Caco-2 (cell line): ENCODE measurements at regions not wholly inside any gene's neighbourhood (a gene's known extent, or its start where the extent isn't known, plus 50 kb on each side); places are given as distances from the start of the nearest gene placed in this dataset.

Source experiments
- BruUV-seq: library from RNA; stranded (reverse); fragments of 400-500 nt; replicated peaks from 2 replicates; lab custom pipeline; 2021; lab: Mats Ljungman, UMichigan
- CTCF ChIA-PET: fragments of 300-600 bp; sonication (Branson Sonifier 250); formaldehyde crosslinking; loops from one replicate; lab custom pipeline; 2022; ENCODE audit warnings: antibody characterized with exemption; lab: Charles Lee
- POLR2A ChIA-PET: fragments of 300-600 bp; sonication (Branson Sonifier 250); formaldehyde crosslinking; loops from one replicate; lab custom pipeline; 2022; ENCODE audit warnings: antibody characterized with exemption; lab: Charles Lee
- DNase-seq, 2 experiments: peaks; one replicate each; pipeline versions ENCODE4 v3.0.0 to v3.0.0-alpha.2; 2020 to 2022
- H3K27me3 ChIP-seq: replicated peaks from 2 replicates; pipeline ENCODE4 v1.6.0; 2011; ENCODE audit warnings: low read length; ENCODE audit not compliant: control insufficient read depth, insufficient read depth
- H3K36me3 ChIP-seq: 2 replicates; pipeline ENCODE4 v1.5.1; 2011; ENCODE audit warnings: low read length; ENCODE audit not compliant: control insufficient read depth, insufficient read depth
- H3K4me1 ChIP-seq: fragments of 250-450 bp; sonication (Bioruptor Pico); 2 replicates; pipeline ENCODE4 v1.5.1; 2020; ENCODE audit warnings: mild to moderate bottlenecking
- H3K4me3 ChIP-seq: 2 replicates; pipeline ENCODE4 v1.5.1; 2011; ENCODE audit warnings: low read depth, mild to moderate bottlenecking, control low read depth, low read length
- H3K9me3 ChIP-seq: fragments of 250-450 bp; sonication (Bioruptor Pico); 2 replicates; pipeline ENCODE4 v1.5.1; 2020; ENCODE audit warnings: mild to moderate bottlenecking, moderate library complexity
- H3K27ac Mint-ChIP-seq: one replicate; pipeline ENCODE4 v1.8.0; 2022; ENCODE audit warnings: mixed read lengths; ENCODE audit not compliant: unreplicated experiment
- H3K27me3 Mint-ChIP-seq: one replicate; pipeline ENCODE4 v1.8.0; 2022; ENCODE audit warnings: mixed read lengths; ENCODE audit not compliant: insufficient read depth, unreplicated experiment
- H3K36me3 Mint-ChIP-seq: one replicate; pipeline ENCODE4 v1.8.0; 2022; ENCODE audit warnings: mild to moderate bottlenecking, mixed read lengths; ENCODE audit not compliant: insufficient read depth, unreplicated experiment
- H3K4me1 Mint-ChIP-seq: one replicate; pipeline ENCODE4 v1.8.0; 2022; ENCODE audit warnings: low read depth, mixed read lengths; ENCODE audit not compliant: unreplicated experiment
- H3K4me3 Mint-ChIP-seq: one replicate; pipeline ENCODE4 v1.8.0; 2022; ENCODE audit warnings: mild to moderate bottlenecking, moderate library complexity, mixed read lengths; ENCODE audit not compliant: unreplicated experiment
- H3K9me3 Mint-ChIP-seq: one replicate; pipeline ENCODE4 v1.8.0; 2022; ENCODE audit warnings: mixed read lengths; ENCODE audit not compliant: unreplicated experiment
- CTCF ChIP-seq, 2 experiments: fragments of 200-600 bp in 1 of 2; IDR thresholded peaks; 1 replicate in 1 of 2; 2 replicates in 1 of 2; pipeline versions ENCODE4 v1.5.1 to v1.8.0; 2011 to 2022; ENCODE audit warnings: antibody characterized with exemption in 1 of 2, control low read depth in 1 of 2, inconsistent platforms in 1 of 2, low read depth in 1 of 2, low read length in 1 of 2, mild to moderate bottlenecking in 1 of 2, moderate library complexity in 1 of 2; ENCODE audit not compliant: insufficient read depth in 1 of 2, severe bottlenecking in 1 of 2, unreplicated experiment in 1 of 2
- intact Hi-C: fragments of 100-400 bp; cut with micrococcal nuclease; formaldehyde crosslinking; loops from one replicate; pipeline ENCODE4 v1.10.0; 2022; ENCODE audit not compliant: unreplicated experiment

- Histone ChIP-seq H3K4me1 (no peaks in the 10 kb centered on the region), H3K27me3 (no peaks in the 10 kb centered on the region), H3K36me3 (no peaks in the 10 kb centered on the region), H3K4me3 (no peak overlapping the region), H3K9me3 (no peaks in the 10 kb centered on the region)
- Mint-ChIP-seq H3K4me1 (no peaks in the 10 kb centered on the region), H3K27ac (no peak overlapping the region), H3K4me3 (no peak overlapping the region), H3K27me3 (no peaks in the 10 kb centered on the region), H3K9me3 (no peaks in the 10 kb centered on the region), H3K36me3 (no peaks in the 10 kb centered on the region)
- POLR2A ChIA-PET = no interaction called here
- intact Hi-C loops = no loop called here
- no peak for DNase-seq
- no TSS peak for BruUV-seq
- no peak for TF ChIP-seq CTCF (IDR thresholded peaks at IDR 0.05; ENCODE audit: insufficient read depth in 1 of 2, low read depth in 1 of 2, low read length in 1 of 2, severe bottlenecking in 1 of 2, unreplicated experiment in 1 of 2)
- CTCF ChIA-PET = no interaction called here
Observed at GRCh38 chrX:42386681-42387080, 391.3 kb downstream of the PPP1R2C start.

GRCh38 chrX:42385730-42386129, 392.2 kb downstream of the PPP1R2C start:
- CTCF ChIA-PET = no interaction called here
- no peak overlapping the region for H3K27ac Mint-ChIP-seq
- Histone ChIP-seq H3K9me3 (no peaks in the 10 kb centered on the region), H3K27me3 (no peaks in the 10 kb centered on the region), H3K4me1 (no peaks in the 10 kb centered on the region), H3K4me3 (no peak overlapping the region), H3K36me3 (no peaks in the 10 kb centered on the region)
- BruUV-seq = no TSS peak
- no peaks in the 10 kb centered on the region for H3K27me3 Mint-ChIP-seq
- no peaks in the 10 kb centered on the region for H3K36me3 Mint-ChIP-seq
- H3K4me1 Mint-ChIP-seq = no peaks in the 10 kb centered on the region
- DNase-seq = no peak
- H3K9me3 Mint-ChIP-seq = no peaks in the 10 kb centered on the region
- no peak for TF ChIP-seq CTCF (IDR thresholded peaks at IDR 0.05; ENCODE audit: insufficient read depth in 1 of 2, low read depth in 1 of 2, low read length in 1 of 2, severe bottlenecking in 1 of 2, unreplicated experiment in 1 of 2)
- intact Hi-C loops = no loop called here
- H3K4me3 Mint-ChIP-seq = no peak overlapping the region
- POLR2A ChIA-PET = no interaction called here

- Mint-ChIP-seq H3K36me3 (no peaks in the 10 kb centered on the region), H3K4me1 (no peaks in the 10 kb centered on the region), H3K4me3 (no peak overlapping the region), H3K27me3 (no peaks in the 10 kb centered on the region), H3K27ac (no peak overlapping the region), H3K9me3 (no peaks in the 10 kb centered on the region)
- Histone ChIP-seq H3K4me3 (no peak overlapping the region), H3K9me3 (no peaks in the 10 kb centered on the region), H3K27me3 (no peaks in the 10 kb centered on the region), H3K36me3 (no peaks in the 10 kb centered on the region), H3K4me1 (no peaks in the 10 kb centered on the region)
- TF ChIP-seq CTCF (IDR thresholded peaks at IDR 0.05; ENCODE audit: insufficient read depth in 1 of 2, low read depth in 1 of 2, low read length in 1 of 2, severe bottlenecking in 1 of 2, unreplicated experiment in 1 of 2) = no peak
- no TSS peak for BruUV-seq
- no peak for DNase-seq
- CTCF ChIA-PET = no interaction called here
- POLR2A ChIA-PET = no interaction called here
- intact Hi-C loops = no loop called here
Observed at GRCh38 chrX:42384956-42385355, 393.0 kb downstream of the PPP1R2C start.
